Ovary (tissue), 7 donors: ENCODE measurements at regions not wholly inside any gene's neighbourhood (a gene's known extent, or its start where the extent isn't known, plus 50 kb on each side); places are given as distances from the start of the nearest gene placed in this dataset.

Experiments used
- DNase-seq, 5 donors: peaks; one replicate each; pipeline ENCODE4 v3.0.0-alpha.2; 2019 to 2020
- H3K27ac ChIP-seq, 2 donors: fragments of 200-600 bp; one replicate each; pipeline versions ENCODE4 v1.5.1 to v1.8.0; 2019 to 2022
- H3K27me3 ChIP-seq: fragments of 200-600 bp; one replicate; pipeline ENCODE4 v1.8.0; 2022
- H3K36me3 ChIP-seq: fragments of 200-600 bp; sonication (generic); one replicate; pipeline ENCODE4 v1.5.1; 2019
- H3K4me1 ChIP-seq: one replicate; pipeline ENCODE4 v1.8.1; 2013; ENCODE audit warnings: mild to moderate bottlenecking, moderate library complexity; ENCODE audit not compliant: insufficient read depth
- H3K4me3 ChIP-seq: fragments of 200-600 bp; sonication (generic); one replicate; pipeline ENCODE4 v1.5.1; 2017
- H3K9me3 ChIP-seq, 2 donors: fragments of 200-600 bp in 1 of 2; sonication (generic) in 1 of 2; one replicate each; pipeline versions ENCODE4 v1.5.1 to v1.8.1; 2013 to 2019; ENCODE audit warnings: mild to moderate bottlenecking in 1 of 2, moderate library complexity in 1 of 2
- EP300 ChIP-seq: sonication (generic); formaldehyde crosslinking; IDR thresholded peaks from one replicate; pipeline ENCODE4 v1.6.1; 2017; ENCODE audit warnings: antibody characterized with exemption
- POLR2A ChIP-seq: fragments of 450-650 bp; IDR thresholded peaks from one replicate; pipeline ENCODE4 v1.6.1; 2017; ENCODE audit warnings: antibody characterized with exemption, mild to moderate bottlenecking, moderate library complexity
- WGBS, 3 donors: extraction: QIAGEN DNeasy Blood & Tissue Kit in 1 of 3; methylation state at CpG; one replicate each; pipeline versions ENCODE4 v1.1.5 to v1.1.7; 2013 to 2017; 5-methylcytosine and 5-hydroxymethylcytosine counted together
- intact Hi-C, 4 donors: fragments of 100-400 bp; cut with DNase I; formaldehyde crosslinking; loops; one replicate each; pipeline versions ENCODE4 v1.11.0 to v1.15.1; 2022 to 2023
- TF ChIP-seq, protein P1 (sequence below), 3 donors: fragments of 450-650 bp in 2 of 3; fragments of 200-600 bp in 1 of 3; IDR thresholded peaks; one replicate each; pipeline versions ENCODE4 v1.5.1 to v1.8.0; 2016 to 2022; ENCODE audit warnings: antibody characterized with exemption in 3 of 3, mild to moderate bottlenecking in 1 of 3
- donor health status: DM: no; HTN: no; CAD: no; lungs with moderate emphysema.
- donor health status: DM: no; HTN: no; CAD: no.
- donor health status: Bipolar disorder and iron deficiency.
- donor health status: DM: no; HTN: no; CAD: no.
- donor health status: DM: yes; HTN: yes; CAD: no.

- Histone ChIP-seq H3K4me1 (no peaks in the 10 kb centered on the region), H3K27me3 (no peaks in the 10 kb centered on the region), H3K36me3 (no peaks in the 10 kb centered on the region), H3K27ac (no peak overlapping the region), H3K4me3 (no peak overlapping the region), H3K9me3 (no peaks in the 10 kb centered on the region)
- DNase-seq: no peak
- intact Hi-C loops: no loop called here
- TF ChIP-seq, protein P1, sequence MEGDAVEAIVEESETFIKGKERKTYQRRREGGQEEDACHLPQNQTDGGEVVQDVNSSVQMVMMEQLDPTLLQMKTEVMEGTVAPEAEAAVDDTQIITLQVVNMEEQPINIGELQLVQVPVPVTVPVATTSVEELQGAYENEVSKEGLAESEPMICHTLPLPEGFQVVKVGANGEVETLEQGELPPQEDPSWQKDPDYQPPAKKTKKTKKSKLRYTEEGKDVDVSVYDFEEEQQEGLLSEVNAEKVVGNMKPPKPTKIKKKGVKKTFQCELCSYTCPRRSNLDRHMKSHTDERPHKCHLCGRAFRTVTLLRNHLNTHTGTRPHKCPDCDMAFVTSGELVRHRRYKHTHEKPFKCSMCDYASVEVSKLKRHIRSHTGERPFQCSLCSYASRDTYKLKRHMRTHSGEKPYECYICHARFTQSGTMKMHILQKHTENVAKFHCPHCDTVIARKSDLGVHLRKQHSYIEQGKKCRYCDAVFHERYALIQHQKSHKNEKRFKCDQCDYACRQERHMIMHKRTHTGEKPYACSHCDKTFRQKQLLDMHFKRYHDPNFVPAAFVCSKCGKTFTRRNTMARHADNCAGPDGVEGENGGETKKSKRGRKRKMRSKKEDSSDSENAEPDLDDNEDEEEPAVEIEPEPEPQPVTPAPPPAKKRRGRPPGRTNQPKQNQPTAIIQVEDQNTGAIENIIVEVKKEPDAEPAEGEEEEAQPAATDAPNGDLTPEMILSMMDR (IDR thresholded peaks at IDR 0.05): no peak
- no peak for TF ChIP-seq POLR2A
- TF ChIP-seq EP300: no peak
- WGBS, 3 donors: 63 to 73% (median 70%) methylated on average over 2 of the region's 2 CpGs
Measured at GRCh38 chr7:26950889-26951288, 86.5 kb upstream of the SKAP2 start.

- no peaks in the 10 kb centered on the region for H3K27me3 ChIP-seq
- H3K9me3 ChIP-seq: no peaks in the 10 kb centered on the region
- DNase-seq: no peak
- no peaks in the 10 kb centered on the region for H3K36me3 ChIP-seq
- no peaks in the 10 kb centered on the region for H3K4me1 ChIP-seq
- WGBS, 3 donors: 16 to 26% (median 24%) methylated on average over 1 of the region's 1 CpG
- TF ChIP-seq, protein P1 (IDR thresholded peaks at IDR 0.05): no peak
- TF ChIP-seq EP300 (no peak), POLR2A (no peak)
- H3K4me3 ChIP-seq: no peak overlapping the region
- intact Hi-C loops: no loop called here
- H3K27ac ChIP-seq: no peak overlapping the region
Measured at GRCh38 chr7:26949319-26949718, 84.9 kb upstream of the SKAP2 start.

DNA sequence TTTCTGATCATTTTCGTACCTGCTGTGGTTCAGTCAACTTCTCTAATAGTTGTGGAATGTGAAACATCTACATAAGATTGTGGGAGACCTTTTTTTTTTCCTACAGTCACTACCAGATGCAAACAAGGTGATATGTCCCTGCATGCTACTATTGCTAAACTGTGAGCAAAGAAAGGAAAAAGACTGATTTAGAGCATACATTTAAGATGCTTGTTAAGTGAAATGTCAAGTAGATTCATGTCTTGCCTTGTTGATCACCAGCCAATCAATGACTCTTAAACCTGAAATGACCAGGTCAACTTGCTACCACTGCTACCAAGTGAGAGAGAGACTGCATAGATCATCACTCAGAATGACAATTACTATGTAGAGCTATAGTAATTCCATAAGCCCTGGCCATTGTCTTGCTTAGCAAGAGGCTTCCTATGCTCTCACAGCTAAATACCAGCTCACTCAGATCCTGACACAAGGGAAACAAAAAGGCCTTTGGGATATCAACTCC, 84.3 kb upstream of the SKAP2 start:
- intact Hi-C loops: no loop called here
- no peaks in the 10 kb centered on the region for H3K4me1 ChIP-seq
- H3K27ac ChIP-seq: no peak overlapping the region
- no peaks in the 10 kb centered on the region for H3K9me3 ChIP-seq
- H3K36me3 ChIP-seq: no peaks in the 10 kb centered on the region
- H3K4me3 ChIP-seq: no peak overlapping the region
- DNase-seq: no peak
- 66 to 71% (median 70%) methylated on average over 1 of the region's 1 CpG for WGBS, 3 donors
- no peaks in the 10 kb centered on the region for H3K27me3 ChIP-seq
- TF ChIP-seq EP300 (no peak), POLR2A (no peak)
- TF ChIP-seq, protein P1 (IDR thresholded peaks at IDR 0.05): no peak

DNA sequence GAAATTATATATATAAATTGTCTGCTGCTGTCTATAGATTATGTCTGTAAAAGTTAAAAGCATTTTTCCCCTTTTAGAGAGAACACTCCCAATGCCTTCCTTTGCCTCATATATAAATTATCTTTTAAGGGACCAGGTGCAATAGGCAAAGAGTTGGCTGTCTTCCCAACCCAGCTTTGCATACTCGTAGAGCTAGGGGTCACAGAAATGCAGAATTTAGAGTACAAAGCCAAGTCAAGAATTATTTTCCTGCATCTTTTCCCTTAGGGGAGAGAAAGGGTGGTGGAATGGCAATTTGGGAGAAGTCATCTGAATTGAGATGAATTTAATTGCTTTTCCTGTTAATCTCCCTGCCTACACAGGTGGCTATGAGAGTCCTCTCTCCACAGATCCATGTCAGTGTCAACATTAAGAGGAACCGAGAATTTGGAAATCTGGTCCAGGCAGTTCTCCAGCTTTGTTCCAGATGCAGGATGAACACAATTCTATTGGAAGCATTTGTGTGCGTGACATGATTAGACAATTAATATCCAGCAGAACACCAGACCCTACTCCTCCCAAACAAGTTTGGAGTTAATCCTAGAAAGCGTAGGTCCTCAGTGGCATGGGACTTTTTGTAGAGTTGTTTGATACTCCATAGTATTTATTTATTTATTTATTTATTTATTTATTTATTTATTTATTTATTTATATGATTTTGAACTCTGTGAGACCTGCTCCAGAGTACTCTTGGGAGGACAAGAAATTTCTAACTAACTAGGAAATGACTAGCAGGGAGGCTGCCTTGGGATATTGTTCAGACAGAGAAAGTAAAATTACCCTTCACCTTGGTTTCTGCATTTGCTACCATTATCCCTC, 80.3 kb upstream of the SKAP2 start:
- no peaks in the 10 kb centered on the region for H3K27me3 ChIP-seq
- TF ChIP-seq POLR2A (no peak), EP300 (no peak)
- TF ChIP-seq, protein P1 (IDR thresholded peaks at IDR 0.05): no peak
- intact Hi-C loops: no loop called here
- no peaks in the 10 kb centered on the region for H3K4me1 ChIP-seq
- no peak overlapping the region for H3K27ac ChIP-seq
- H3K4me3 ChIP-seq: no peak overlapping the region
- no peaks in the 10 kb centered on the region for H3K36me3 ChIP-seq
- WGBS, 3 donors: 50 to 54% (median 52%) methylated on average over 4 of the region's 4 CpGs
- no peaks in the 10 kb centered on the region for H3K9me3 ChIP-seq
- DNase-seq: no peak
